ENCODE measurements at regions not wholly inside any gene's neighbourhood (a gene's known extent, or its start where the extent isn't known, plus 50 kb on each side); places are given as distances from the start of the nearest gene placed in this dataset.
A peak's percentile ranks its signal among the peaks of the same experiment; 100 is the strongest.

DNA sequence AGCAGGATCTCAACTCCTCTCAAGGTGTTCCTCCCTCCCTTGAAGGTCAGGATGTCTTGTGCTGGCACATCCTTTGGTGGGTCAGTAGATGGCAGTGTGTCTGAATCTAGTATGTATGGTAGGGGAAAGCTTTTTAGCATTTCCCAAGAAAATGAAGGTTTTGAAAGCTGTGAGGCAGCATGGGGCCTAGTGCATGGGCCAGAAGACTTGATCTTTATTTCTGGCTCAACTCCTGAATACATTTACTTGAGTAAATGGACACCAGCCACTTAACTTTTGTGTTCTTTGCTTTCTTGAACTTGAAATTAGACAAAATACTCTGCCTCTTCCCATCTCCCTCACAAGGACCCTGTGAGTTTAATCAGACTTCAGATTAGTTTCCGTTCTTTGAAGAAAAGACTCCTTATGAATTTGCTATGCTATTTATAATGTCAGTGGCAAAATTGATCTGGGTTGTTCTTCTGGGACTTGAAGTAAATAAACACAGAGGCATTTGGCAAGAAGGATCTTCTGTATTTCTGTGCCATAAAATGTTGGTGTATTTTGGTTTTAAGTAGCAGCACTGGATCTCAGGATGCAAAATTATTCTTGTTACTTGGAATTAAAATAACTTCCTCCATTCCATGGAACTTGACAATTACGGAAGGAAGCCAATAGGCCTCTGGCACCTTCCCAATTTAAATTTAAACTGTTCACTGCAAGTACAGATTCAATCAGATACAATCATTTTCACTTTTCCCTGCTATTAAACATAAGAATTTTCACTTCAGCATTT, 288.8 kb downstream of the CASP12 start:
- 37 to 41% methylated on average over 2 of the region's 2 CpGs for WGBS, 2 donors
- Histone ChIP-seq H3K4me3 (no peak overlapping the region), H3K27ac (peak overlapping the region in 1 of 4 donors; percentile 6), H3K27me3 (no peaks in the 10 kb centered on the region), H3K36me3 (no peaks in the 10 kb centered on the region), H3K4me1 (peaks cover 0 to 14% (median 4%) of the 10 kb centered on the region in 3 donors), H3K9me3 (no peaks in the 10 kb centered on the region)
- DNase-seq, result no peak
- TF ChIP-seq POLR2A (IDR thresholded peaks at IDR 0.05), result no peak
- TF ChIP-seq, protein P1, sequence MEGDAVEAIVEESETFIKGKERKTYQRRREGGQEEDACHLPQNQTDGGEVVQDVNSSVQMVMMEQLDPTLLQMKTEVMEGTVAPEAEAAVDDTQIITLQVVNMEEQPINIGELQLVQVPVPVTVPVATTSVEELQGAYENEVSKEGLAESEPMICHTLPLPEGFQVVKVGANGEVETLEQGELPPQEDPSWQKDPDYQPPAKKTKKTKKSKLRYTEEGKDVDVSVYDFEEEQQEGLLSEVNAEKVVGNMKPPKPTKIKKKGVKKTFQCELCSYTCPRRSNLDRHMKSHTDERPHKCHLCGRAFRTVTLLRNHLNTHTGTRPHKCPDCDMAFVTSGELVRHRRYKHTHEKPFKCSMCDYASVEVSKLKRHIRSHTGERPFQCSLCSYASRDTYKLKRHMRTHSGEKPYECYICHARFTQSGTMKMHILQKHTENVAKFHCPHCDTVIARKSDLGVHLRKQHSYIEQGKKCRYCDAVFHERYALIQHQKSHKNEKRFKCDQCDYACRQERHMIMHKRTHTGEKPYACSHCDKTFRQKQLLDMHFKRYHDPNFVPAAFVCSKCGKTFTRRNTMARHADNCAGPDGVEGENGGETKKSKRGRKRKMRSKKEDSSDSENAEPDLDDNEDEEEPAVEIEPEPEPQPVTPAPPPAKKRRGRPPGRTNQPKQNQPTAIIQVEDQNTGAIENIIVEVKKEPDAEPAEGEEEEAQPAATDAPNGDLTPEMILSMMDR (IDR thresholded peaks at IDR 0.05), result peak; percentile 34 to 68 (median 52)
- intact Hi-C loops (cut with DNase I), result no loop called here

DNA sequence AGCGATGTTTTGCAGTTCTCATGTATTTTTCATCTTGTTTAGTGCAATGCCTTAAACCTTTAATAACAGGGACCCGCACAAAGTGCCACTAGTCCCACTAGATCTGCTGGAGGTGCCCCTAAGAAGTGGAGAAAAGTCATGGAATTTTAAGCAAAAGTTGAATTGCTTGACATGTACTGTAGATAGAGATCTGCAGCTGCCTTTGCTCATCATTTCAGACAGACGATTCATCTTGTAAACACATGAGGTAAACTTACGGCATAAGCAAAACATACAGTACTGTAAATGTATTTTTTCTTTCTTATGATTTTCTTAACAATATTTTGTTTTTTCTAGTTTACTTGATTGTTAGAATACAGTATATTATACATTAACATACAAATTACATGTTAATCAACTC, 295.6 kb downstream of the CASP12 start:
- intact Hi-C loops (cut with DNase I), result no loop called here
- TF ChIP-seq POLR2A (IDR thresholded peaks at IDR 0.05), result no peak
- TF ChIP-seq, protein P1 (IDR thresholded peaks at IDR 0.05), result no peak
- no peak overlapping the region for H3K27ac ChIP-seq
- H3K27me3 ChIP-seq, result no peaks in the 10 kb centered on the region
- no peak for DNase-seq
- no peaks in the 10 kb centered on the region for H3K9me3 ChIP-seq
- H3K4me1 ChIP-seq, result no peaks in the 10 kb centered on the region
- no peaks in the 10 kb centered on the region for H3K36me3 ChIP-seq
- no peak overlapping the region for H3K4me3 ChIP-seq
- 77 to 89% methylated on average over 4 of the region's 4 CpGs for WGBS, 2 donors

DNA sequence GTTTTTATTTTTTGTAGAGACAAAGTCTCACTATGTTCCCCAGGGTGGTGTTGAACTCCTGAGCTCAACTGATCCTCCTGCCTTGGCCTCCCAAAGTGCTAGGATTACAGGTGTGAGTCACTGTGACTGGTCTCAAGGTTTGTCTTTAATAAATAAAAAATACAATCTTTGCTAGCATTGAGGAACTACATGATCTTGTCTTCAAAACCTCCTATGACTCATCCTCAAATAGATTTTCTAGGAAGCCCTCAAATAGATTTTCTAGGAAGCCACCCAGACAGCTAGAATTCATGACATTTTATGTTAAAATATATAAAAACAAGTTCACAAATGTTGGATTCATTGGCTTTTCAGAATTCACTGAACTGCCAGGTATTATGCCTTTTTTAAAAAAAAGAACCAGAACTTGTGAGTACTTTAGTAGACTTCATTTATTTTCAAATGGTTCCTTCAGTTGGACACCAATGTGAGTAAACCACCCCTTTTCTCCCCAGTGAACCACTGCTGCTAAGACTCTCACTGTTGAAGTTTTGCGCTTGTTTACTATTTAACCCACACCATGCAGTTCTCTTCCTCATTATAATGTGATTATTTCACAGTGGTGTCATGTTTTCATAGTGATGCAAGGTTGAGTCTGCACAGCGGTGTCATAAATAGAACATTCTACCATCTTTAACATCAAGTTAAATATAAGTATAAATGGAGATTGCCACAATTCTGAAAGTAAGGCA, 303.9 kb downstream of the CASP12 start:
- intact Hi-C loops (cut with DNase I), result no loop called here
- H3K36me3 ChIP-seq, result no peaks in the 10 kb centered on the region
- WGBS, 2 donors, result 88 to 91% methylated on average over 2 of the region's 2 CpGs
- no peak for DNase-seq
- no peak overlapping the region for H3K27ac ChIP-seq
- H3K4me1 ChIP-seq, result no peaks in the 10 kb centered on the region
- no peaks in the 10 kb centered on the region for H3K9me3 ChIP-seq
- H3K27me3 ChIP-seq, result no peaks in the 10 kb centered on the region
- H3K4me3 ChIP-seq, result no peak overlapping the region
- TF ChIP-seq, protein P1 (IDR thresholded peaks at IDR 0.05), result no peak
- TF ChIP-seq POLR2A (IDR thresholded peaks at IDR 0.05), result no peak

DNA sequence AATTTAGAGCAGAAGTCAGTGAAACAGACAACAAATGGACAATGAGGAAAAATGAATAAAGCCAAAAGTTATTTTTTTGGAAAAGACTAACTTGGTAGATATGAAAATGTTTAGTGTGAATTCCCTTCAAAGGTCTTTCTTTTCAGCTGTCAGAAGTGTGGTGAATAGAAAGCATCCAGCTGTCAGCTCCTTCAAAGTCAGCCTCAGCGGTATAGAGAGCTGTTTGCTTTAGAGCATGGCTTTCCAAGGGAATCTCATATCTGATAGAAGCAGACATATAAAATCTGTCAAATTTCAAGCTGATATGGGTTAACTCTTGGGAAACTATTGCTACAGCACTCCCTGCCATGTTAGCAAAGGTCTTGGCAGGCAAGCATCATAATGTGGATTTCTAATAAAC, 309.3 kb downstream of the CASP12 start:
- no peak for DNase-seq
- Histone ChIP-seq H3K27me3 (no peaks in the 10 kb centered on the region), H3K9me3 (no peaks in the 10 kb centered on the region), H3K4me3 (no peak overlapping the region), H3K4me1 (no peaks in the 10 kb centered on the region), H3K27ac (no peak overlapping the region), H3K36me3 (no peaks in the 10 kb centered on the region)
- intact Hi-C loops (cut with DNase I), result no loop called here
- TF ChIP-seq, protein P1 (IDR thresholded peaks at IDR 0.05), result no peak
- no peak for TF ChIP-seq POLR2A (IDR thresholded peaks at IDR 0.05)
- WGBS, 2 donors, result 58 to 76% methylated on average over 1 of the region's 1 CpG

DNA sequence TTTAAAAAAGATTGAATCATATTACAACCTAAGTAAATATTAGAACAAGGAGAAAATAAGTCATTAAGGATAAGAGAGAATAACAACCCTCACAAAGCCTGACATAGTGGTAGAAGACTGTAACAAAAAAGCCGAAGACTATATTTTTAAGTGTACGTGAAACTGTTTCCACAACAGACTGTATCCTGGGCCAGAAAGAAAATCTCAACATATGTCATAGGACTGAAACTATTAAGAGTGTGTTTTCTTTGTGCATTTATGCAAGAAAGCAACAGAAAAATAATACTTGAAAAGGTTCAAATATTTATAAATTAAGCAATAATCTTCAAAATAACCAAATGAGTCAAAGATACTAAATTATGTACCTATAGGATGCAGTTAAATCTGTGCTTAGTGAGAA, 309.8 kb downstream of the CASP12 start:
- DNase-seq, result no peak
- 76 to 96% methylated on average over 2 of the region's 2 CpGs for WGBS, 2 donors
- H3K9me3 ChIP-seq, result no peaks in the 10 kb centered on the region

More for the DNA sequence above, 309.8 kb downstream of the CASP12 start:
- intact Hi-C loops (cut with DNase I), result no loop called here
- Histone ChIP-seq H3K27me3 (no peaks in the 10 kb centered on the region), H3K27ac (no peak overlapping the region), H3K4me3 (no peak overlapping the region), H3K36me3 (no peaks in the 10 kb centered on the region), H3K4me1 (no peaks in the 10 kb centered on the region)
- no peak for TF ChIP-seq POLR2A (IDR thresholded peaks at IDR 0.05)
- TF ChIP-seq, protein P1 (IDR thresholded peaks at IDR 0.05), result no peak
